ENCODE measurements at regions not wholly inside any gene's neighbourhood (a gene's known extent, or its start where the extent isn't known, plus 50 kb on each side); places are given as distances from the start of the nearest gene placed in this dataset.

GRCh38 chr5:58040846-58041245, 419.0 kb downstream of the PLK2 start:
- no peak for TF ChIP-seq POLR2A (IDR thresholded peaks at IDR 0.05; ENCODE audit: extremely low read depth, insufficient read length)
- no peak for TF ChIP-seq MAX (IDR thresholded peaks at IDR 0.05; ENCODE audit: low read depth, low read length)
- no peak for TF ChIP-seq CTCF (IDR thresholded peaks at IDR 0.05; ENCODE audit: low read depth, low read length)
- TF ChIP-seq MYC (IDR thresholded peaks at IDR 0.05; ENCODE audit: low read depth, low read length) = no peak
